IMR-90 (cell line): ENCODE measurements at regions not wholly inside any gene's neighbourhood (a gene's known extent, or its start where the extent isn't known, plus 50 kb on each side); places are given as distances from the start of the nearest gene placed in this dataset.
A peak's percentile ranks its signal among the peaks of the same experiment; 100 is the strongest.

Experiments used
- ATAC-seq: fragments of 200-7000 bp; cut with Tn5 transposase; 2 replicates; pipeline ENCODE4 v1.9.1; 2020; ENCODE audit warnings: low read depth, mild to moderate bottlenecking, moderate library complexity
- BruUV-seq: library from RNA; stranded (reverse); fragments of 400-500 nt; replicated peaks from 2 replicates; lab custom pipeline; 2021; lab: Mats Ljungman, UMichigan
- CTCF ChIA-PET: fragments of 300-600 bp; formaldehyde crosslinking; extraction: SDS; loops from one replicate; lab custom pipeline; 2021; ENCODE audit warnings: antibody characterized with exemption; lab: Yijun Ruan, JAX
- POLR2A ChIA-PET: fragments of 300-600 bp; sonication (Branson Sonifier 250); formaldehyde crosslinking; loops from one replicate; lab custom pipeline; 2022; ENCODE audit warnings: antibody characterized with exemption; ENCODE audit not compliant: unreplicated experiment; lab: Charles Lee
- DNase-seq: peaks from one replicate; pipeline ENCODE4 v3.0.0; 2013
- H2AFZ ChIP-seq: replicated peaks from 2 replicates; pipeline ENCODE3; 2013; ENCODE audit warnings: low read length, mild to moderate bottlenecking; ENCODE audit not compliant: poor library complexity
- H2AK5ac ChIP-seq: 2 replicates; pipeline ENCODE4 v1.6.1; 2013; ENCODE audit warnings: low read depth, low read length, inconsistent platforms
- H2AK9ac ChIP-seq: replicated peaks from 2 replicates; pipeline ENCODE3; 2013; ENCODE audit warnings: mild to moderate bottlenecking, low read depth, low read length, moderate library complexity; ENCODE audit not compliant: poor library complexity
- H2BK120ac ChIP-seq: 2 replicates; pipeline ENCODE4 v1.6.1; 2013; ENCODE audit warnings: low read depth, low read length, inconsistent platforms
- H2BK15ac ChIP-seq: 3 replicates; pipeline ENCODE4 v1.6.1; 2013; ENCODE audit warnings: low read depth, low read length, inconsistent platforms
- H2BK20ac ChIP-seq: 2 replicates; pipeline ENCODE4 v1.6.1; 2013; ENCODE audit warnings: low read depth, mild to moderate bottlenecking, inconsistent platforms, low read length, moderate library complexity
- H2BK5ac ChIP-seq: 2 replicates; pipeline ENCODE4 v1.6.1; 2013; ENCODE audit warnings: mild to moderate bottlenecking, low read depth, low read length, inconsistent platforms; ENCODE audit not compliant: poor library complexity, severe bottlenecking
- H3K14ac ChIP-seq: replicated peaks from 2 replicates; pipeline ENCODE4 v1.6.1; 2013; ENCODE audit warnings: low read depth, low read length, inconsistent platforms
- H3K18ac ChIP-seq: 2 replicates; pipeline ENCODE4 v1.6.1; 2013; ENCODE audit warnings: low read depth, low read length, control low read depth
- H3K23ac ChIP-seq: 2 replicates; pipeline ENCODE4 v1.6.1; 2013; ENCODE audit warnings: low read depth, low read length, inconsistent platforms
- H3K27ac ChIP-seq: 2 replicates; pipeline ENCODE4 v1.5.1; 2013; ENCODE audit warnings: mild to moderate bottlenecking, control low read depth, low read length; ENCODE audit not compliant: insufficient read depth
- H3K27me3 ChIP-seq: 2 replicates; pipeline ENCODE4 v1.6.1; 2013; ENCODE audit warnings: low read length; ENCODE audit not compliant: control insufficient read depth, insufficient read depth
- H3K36me3 ChIP-seq: 2 replicates; pipeline ENCODE4 v1.6.1; 2013; ENCODE audit warnings: low read length, mixed read lengths; ENCODE audit not compliant: control insufficient read depth, insufficient read depth
- H3K4ac ChIP-seq: 2 replicates; pipeline ENCODE4 v1.6.1; 2013; ENCODE audit warnings: low read depth, low read length, inconsistent platforms
- H3K4me1 ChIP-seq: 2 replicates; pipeline ENCODE4 v1.6.1; 2013; ENCODE audit warnings: low read length, mixed read lengths; ENCODE audit not compliant: control insufficient read depth, insufficient read depth
- H3K4me2 ChIP-seq: 2 replicates; pipeline ENCODE4 v1.6.1; 2013; ENCODE audit warnings: low read depth, mild to moderate bottlenecking, control low read depth, low read length, moderate library complexity
- H3K4me3 ChIP-seq: 2 replicates; pipeline ENCODE4 v1.5.1; 2013; ENCODE audit warnings: low read depth, mild to moderate bottlenecking, control low read depth, low read length, moderate library complexity; ENCODE audit not compliant: insufficient read depth
- H3K56ac ChIP-seq: 2 replicates; pipeline ENCODE4 v1.6.1; 2013; ENCODE audit warnings: low read length, inconsistent platforms; ENCODE audit not compliant: insufficient read depth; ENCODE audit errors: extremely low read depth
- H3K79me1 ChIP-seq, 2 experiments: 2 replicates each; pipeline ENCODE4 v1.6.1; 2013; ENCODE audit warnings: low read length in 2 of 2, inconsistent platforms in 1 of 2, low read depth in 1 of 2
- H3K9ac ChIP-seq: 2 replicates; pipeline ENCODE4 v1.6.1; 2013; ENCODE audit warnings: low read depth, low read length, control low read depth
- H3K9me1 ChIP-seq: 2 replicates; pipeline ENCODE4 v1.6.1; 2013; ENCODE audit warnings: low read length, inconsistent platforms; ENCODE audit not compliant: insufficient read depth
- H3K9me3 ChIP-seq: 2 replicates; pipeline ENCODE4 v1.6.1; 2013; ENCODE audit warnings: low read length; ENCODE audit not compliant: control insufficient read depth, insufficient read depth
- H4K20me1 ChIP-seq: 2 replicates; pipeline ENCODE4 v1.6.1; 2013; ENCODE audit warnings: low read length, inconsistent platforms; ENCODE audit not compliant: insufficient read depth
- H4K5ac ChIP-seq: 2 replicates; pipeline ENCODE4 v1.6.1; 2013; ENCODE audit warnings: mild to moderate bottlenecking, low read depth, low read length, control low read depth
- H4K8ac ChIP-seq, 2 experiments: 2 replicates each; pipeline ENCODE4 v1.6.1; 2013; ENCODE audit warnings: low read depth in 2 of 2, low read length in 2 of 2, control low read depth in 1 of 2, inconsistent platforms in 1 of 2
- H4K91ac ChIP-seq: 2 replicates; pipeline ENCODE4 v1.6.1; 2013; ENCODE audit warnings: low read depth, low read length, inconsistent platforms; ENCODE audit not compliant: insufficient read depth
- BHLHE40 ChIP-seq: fragments of 150-350 bp; IDR thresholded peaks from 2 replicates; pipeline ENCODE4 v1.6.1; 2016; ENCODE audit warnings: mild to moderate bottlenecking, low read depth, low read length
- CEBPB ChIP-seq: IDR thresholded peaks from 2 replicates; pipeline ENCODE4 v1.6.1; 2012; ENCODE audit warnings: low read depth, low read length, improper control_type of control experiment
- CHD1 ChIP-seq: IDR thresholded peaks from 2 replicates; pipeline ENCODE4 v1.6.1; 2012; ENCODE audit warnings: low read depth, low read length, improper control_type of control experiment
- FOS ChIP-seq: fragments of 150-350 bp; IDR thresholded peaks from 2 replicates; pipeline ENCODE4 v1.6.1; 2016; ENCODE audit warnings: low read depth, low read length
- MAFK ChIP-seq: IDR thresholded peaks from 2 replicates; pipeline ENCODE4 v1.6.1; 2012; ENCODE audit warnings: low read depth, low read length, improper control_type of control experiment
- MAZ ChIP-seq: IDR thresholded peaks from 2 replicates; pipeline ENCODE4 v1.6.1; 2012; ENCODE audit warnings: low read depth, mild to moderate bottlenecking, low read length, improper control_type of control experiment, moderate library complexity, borderline replicate concordance
- MXI1 ChIP-seq: IDR thresholded peaks from 2 replicates; pipeline ENCODE4 v1.6.1; 2012; ENCODE audit warnings: low read depth, mild to moderate bottlenecking, low read length, moderate library complexity, borderline replicate concordance
- NFE2L2 ChIP-seq: fragments of 150-350 bp; IDR thresholded peaks from 2 replicates; pipeline ENCODE4 v1.6.1; 2016; ENCODE audit warnings: low read depth, mild to moderate bottlenecking, low read length
- POLR2A ChIP-seq: IDR thresholded peaks from 2 replicates; pipeline ENCODE4 v1.6.1; 2012; ENCODE audit warnings: mild to moderate bottlenecking, low read depth, low read length
- RAD21 ChIP-seq: IDR thresholded peaks from 2 replicates; pipeline ENCODE4 v1.6.1; 2012; ENCODE audit warnings: low read length, improper control_type of control experiment
- RCOR1 ChIP-seq: IDR thresholded peaks from 2 replicates; pipeline ENCODE4 v1.6.1; 2012; ENCODE audit warnings: mild to moderate bottlenecking, low read length, improper control_type of control experiment; ENCODE audit not compliant: insufficient replicate concordance
- RFX5 ChIP-seq: IDR thresholded peaks from 2 replicates; pipeline ENCODE4 v1.8.0; 2012; ENCODE audit warnings: low read depth, mild to moderate bottlenecking, low read length, moderate library complexity
- SMC3 ChIP-seq: fragments of 150-350 bp; IDR thresholded peaks from 2 replicates; pipeline ENCODE4 v1.6.1; 2016; ENCODE audit warnings: low read depth, mild to moderate bottlenecking, antibody characterized with exemption, low read length, moderate library complexity
- WGBS, 2 experiments: methylation state at CpG; one replicate each; pipeline versions ENCODE4 v1.1.5 to v1.1.7; 2013; ENCODE audit warnings: missing lambda C conversion rate in 2 of 2; ENCODE audit not compliant: insufficient read length in 1 of 2; ENCODE audit errors: extremely low coverage in 2 of 2; 5-methylcytosine and 5-hydroxymethylcytosine counted together
- dilution Hi-C: fragments of 300-500 bp; cut with HindIII; formaldehyde crosslinking; loops from one replicate; pipeline ENCODE4 v1.14.3; 2018; ENCODE audit warnings: low sequenced_read_pairs; ENCODE audit not compliant: unreplicated experiment
- in situ Hi-C: fragments of 300-500 bp; cut with MboI; formaldehyde crosslinking; loops from 3 replicates; pipeline ENCODE4 v1.14.3; 2019; ENCODE audit warnings: low sequenced_read_pairs, inconsistent platforms, mixed read lengths
- intact Hi-C: fragments of 100-400 bp; cut with micrococcal nuclease; formaldehyde crosslinking; loops from 2 replicates; pipeline ENCODE4 v1.10.0; 2022
- TF ChIP-seq, protein P1 (sequence below): fragments of 150-350 bp; IDR thresholded peaks from 2 replicates; pipeline ENCODE4 v1.6.1; 2017; ENCODE audit warnings: mild to moderate bottlenecking, antibody characterized with exemption, low read length, low read depth
- TF ChIP-seq, protein P2 (sequence below): fragments of 150-350 bp; IDR thresholded peaks from 2 replicates; pipeline ENCODE4 v1.6.1; 2016; ENCODE audit warnings: low read depth, mild to moderate bottlenecking, low read length, moderate library complexity, borderline replicate concordance
- TF ChIP-seq, protein P3 (sequence below): conservative IDR thresholded peaks from 2 replicates; pipeline ENCODE4 v1.5.1; 2012; ENCODE audit warnings: mild to moderate bottlenecking, low read depth, low read length, improper control_type of control experiment

DNA sequence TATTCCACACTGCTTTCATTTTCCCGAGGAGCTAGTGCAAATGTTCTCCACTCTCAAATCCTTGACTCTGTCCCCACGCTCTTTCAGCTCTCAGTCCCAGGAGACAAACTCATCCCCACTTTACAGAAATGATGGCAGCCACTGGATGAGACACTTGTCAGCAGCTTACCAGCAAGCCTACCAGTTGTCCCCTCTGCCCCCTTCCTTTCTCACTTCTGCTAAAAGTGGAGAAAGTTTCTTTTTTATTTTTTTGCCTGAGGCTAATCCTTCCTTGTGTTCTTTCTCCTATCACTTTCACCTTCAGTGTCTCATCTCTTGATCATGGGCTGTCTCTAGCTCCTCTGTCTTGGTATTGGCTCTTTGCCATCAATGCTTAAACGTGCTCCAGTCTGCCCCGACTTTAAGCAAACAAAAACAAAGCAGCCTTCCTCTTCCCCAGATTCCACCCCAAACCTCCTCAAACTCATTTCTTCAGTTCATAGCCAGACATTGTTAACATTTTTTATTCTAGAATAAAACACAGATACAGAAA, 64.5 kb downstream of the TTC32 start:
- in situ Hi-C loops = no loop called here

More for the DNA sequence above, 64.5 kb downstream of the TTC32 start:
- no peaks in the 10 kb centered on the region for H3K9me1 ChIP-seq
- ATAC-seq (no peak), DNase-seq (no peak)
- ChIA-PET CTCF (interaction anchor here (0.7 kb wide), 1 partner anchor 18 kb away, joined by 4 read pairs; no protein-coding TSS in a partner anchor), POLR2A (no interaction called here)
- no peak overlapping the region; the same call in 2 of the 3 replicates for H2BK15ac ChIP-seq
- dilution Hi-C loops = no loop called here
- no peaks in the 10 kb centered on the region for H3K36me3 ChIP-seq
- H2AK9ac ChIP-seq = no peak overlapping the region
- no peak overlapping the region for H2BK20ac ChIP-seq
- H3K27me3 ChIP-seq = peaks cover 7% of the 10 kb centered on the region
- H3K18ac ChIP-seq = no peak overlapping the region
- H2AFZ ChIP-seq = no peak overlapping the region
- no TSS peak for BruUV-seq
- no peak overlapping the region for H4K5ac ChIP-seq
- no peak overlapping the region for H3K14ac ChIP-seq
- intact Hi-C loops = no loop called here
- no peak overlapping the region for H3K27ac ChIP-seq
- no peaks in the 10 kb centered on the region for H4K20me1 ChIP-seq
- no peaks in the 10 kb centered on the region for H3K4me1 ChIP-seq
- 0 out of 2 replicates have a peak overlapping the region, but pooled peaks have one; percentile 33 for H2AK5ac ChIP-seq
- H3K23ac ChIP-seq = no peak overlapping the region
- 90% methylated on average over 2 of the region's 4 CpGs; no CpG with 5 or more reads in 1 of the 2 experiments for WGBS, 2 experiments
- H4K91ac ChIP-seq = no peak overlapping the region
- no peak for TF ChIP-seq POLR2A
- TF ChIP-seq, protein P1, sequence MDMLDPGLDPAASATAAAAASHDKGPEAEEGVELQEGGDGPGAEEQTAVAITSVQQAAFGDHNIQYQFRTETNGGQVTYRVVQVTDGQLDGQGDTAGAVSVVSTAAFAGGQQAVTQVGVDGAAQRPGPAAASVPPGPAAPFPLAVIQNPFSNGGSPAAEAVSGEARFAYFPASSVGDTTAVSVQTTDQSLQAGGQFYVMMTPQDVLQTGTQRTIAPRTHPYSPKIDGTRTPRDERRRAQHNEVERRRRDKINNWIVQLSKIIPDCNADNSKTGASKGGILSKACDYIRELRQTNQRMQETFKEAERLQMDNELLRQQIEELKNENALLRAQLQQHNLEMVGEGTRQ = no peak
- no peak for TF ChIP-seq NFE2L2
- TF ChIP-seq BHLHE40 = no peak
- no peak for TF ChIP-seq MXI1
- TF ChIP-seq RCOR1 = no peak
- no peak for TF ChIP-seq CEBPB
- TF ChIP-seq RAD21 = no peak
- no peak for TF ChIP-seq CHD1
- TF ChIP-seq, protein P2, sequence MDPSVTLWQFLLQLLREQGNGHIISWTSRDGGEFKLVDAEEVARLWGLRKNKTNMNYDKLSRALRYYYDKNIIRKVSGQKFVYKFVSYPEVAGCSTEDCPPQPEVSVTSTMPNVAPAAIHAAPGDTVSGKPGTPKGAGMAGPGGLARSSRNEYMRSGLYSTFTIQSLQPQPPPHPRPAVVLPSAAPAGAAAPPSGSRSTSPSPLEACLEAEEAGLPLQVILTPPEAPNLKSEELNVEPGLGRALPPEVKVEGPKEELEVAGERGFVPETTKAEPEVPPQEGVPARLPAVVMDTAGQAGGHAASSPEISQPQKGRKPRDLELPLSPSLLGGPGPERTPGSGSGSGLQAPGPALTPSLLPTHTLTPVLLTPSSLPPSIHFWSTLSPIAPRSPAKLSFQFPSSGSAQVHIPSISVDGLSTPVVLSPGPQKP = no peak
- TF ChIP-seq MAFK = no peak
- no peak for TF ChIP-seq MAZ
- TF ChIP-seq RFX5 = no peak
- TF ChIP-seq, protein P3, sequence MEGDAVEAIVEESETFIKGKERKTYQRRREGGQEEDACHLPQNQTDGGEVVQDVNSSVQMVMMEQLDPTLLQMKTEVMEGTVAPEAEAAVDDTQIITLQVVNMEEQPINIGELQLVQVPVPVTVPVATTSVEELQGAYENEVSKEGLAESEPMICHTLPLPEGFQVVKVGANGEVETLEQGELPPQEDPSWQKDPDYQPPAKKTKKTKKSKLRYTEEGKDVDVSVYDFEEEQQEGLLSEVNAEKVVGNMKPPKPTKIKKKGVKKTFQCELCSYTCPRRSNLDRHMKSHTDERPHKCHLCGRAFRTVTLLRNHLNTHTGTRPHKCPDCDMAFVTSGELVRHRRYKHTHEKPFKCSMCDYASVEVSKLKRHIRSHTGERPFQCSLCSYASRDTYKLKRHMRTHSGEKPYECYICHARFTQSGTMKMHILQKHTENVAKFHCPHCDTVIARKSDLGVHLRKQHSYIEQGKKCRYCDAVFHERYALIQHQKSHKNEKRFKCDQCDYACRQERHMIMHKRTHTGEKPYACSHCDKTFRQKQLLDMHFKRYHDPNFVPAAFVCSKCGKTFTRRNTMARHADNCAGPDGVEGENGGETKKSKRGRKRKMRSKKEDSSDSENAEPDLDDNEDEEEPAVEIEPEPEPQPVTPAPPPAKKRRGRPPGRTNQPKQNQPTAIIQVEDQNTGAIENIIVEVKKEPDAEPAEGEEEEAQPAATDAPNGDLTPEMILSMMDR = no peak
- no peak for TF ChIP-seq FOS
- no peak for TF ChIP-seq SMC3
- no peak overlapping the region for H3K56ac ChIP-seq
- H3K4ac ChIP-seq = no peak overlapping the region
- no peak overlapping the region for H4K8ac ChIP-seq
- no peak overlapping the region for H3K4me3 ChIP-seq
- H3K4me2 ChIP-seq = no peak overlapping the region
- H2BK5ac ChIP-seq = no peak overlapping the region
- no peaks in the 10 kb centered on the region for H3K9me3 ChIP-seq
- H3K79me1 ChIP-seq = no peaks in the 10 kb centered on the region
- no peak overlapping the region for H2BK120ac ChIP-seq
- no peak overlapping the region for H3K9ac ChIP-seq
